Glutamatergic neuron (in vitro differentiated cells): ENCODE measurements at regions not wholly inside any gene's neighbourhood (a gene's known extent, or its start where the extent isn't known, plus 50 kb on each side); places are given as distances from the start of the nearest gene placed in this dataset.

Experiments
- DNase-seq: peaks from one replicate; pipeline ENCODE4 v3.0.0; 2022
- H3K27ac Mint-ChIP-seq: one replicate; pipeline ENCODE4 v1.8.0; 2020; ENCODE audit warnings: mild to moderate bottlenecking, mixed read lengths, inconsistent platforms; ENCODE audit not compliant: unreplicated experiment
- H3K27me3 Mint-ChIP-seq: one replicate; pipeline ENCODE4 v1.8.0; 2020; ENCODE audit warnings: mild to moderate bottlenecking, moderate library complexity, mixed read lengths, inconsistent platforms; ENCODE audit not compliant: unreplicated experiment
- H3K36me3 Mint-ChIP-seq: one replicate; pipeline ENCODE4 v1.8.0; 2020; ENCODE audit warnings: mild to moderate bottlenecking, mixed read lengths, inconsistent platforms; ENCODE audit not compliant: unreplicated experiment
- H3K4me1 Mint-ChIP-seq: one replicate; pipeline ENCODE4 v1.8.0; 2020; ENCODE audit warnings: mild to moderate bottlenecking, low read depth, mixed read lengths, inconsistent platforms; ENCODE audit not compliant: unreplicated experiment
- H3K4me3 Mint-ChIP-seq: one replicate; pipeline ENCODE4 v1.8.0; 2020; ENCODE audit warnings: mild to moderate bottlenecking, mixed read lengths, inconsistent platforms; ENCODE audit not compliant: unreplicated experiment
- H3K9me3 Mint-ChIP-seq: one replicate; pipeline ENCODE4 v1.8.0; 2020; ENCODE audit warnings: mild to moderate bottlenecking, moderate library complexity, mixed read lengths, inconsistent platforms; ENCODE audit not compliant: unreplicated experiment
- TF ChIP-seq, protein P1 (sequence below): fragments of 200-600 bp; sonication (generic); IDR thresholded peaks from one replicate; pipeline ENCODE4 v1.5.0; 2021; ENCODE audit not compliant: partially characterized antibody, unreplicated experiment

- Mint-ChIP-seq H3K9me3 (no peaks in the 10 kb centered on the region), H3K4me3 (no peak overlapping the region), H3K36me3 (no peaks in the 10 kb centered on the region), H3K27me3 (peaks cover 4% of the 10 kb centered on the region), H3K4me1 (no peaks in the 10 kb centered on the region), H3K27ac (no peak overlapping the region)
- TF ChIP-seq, protein P1, sequence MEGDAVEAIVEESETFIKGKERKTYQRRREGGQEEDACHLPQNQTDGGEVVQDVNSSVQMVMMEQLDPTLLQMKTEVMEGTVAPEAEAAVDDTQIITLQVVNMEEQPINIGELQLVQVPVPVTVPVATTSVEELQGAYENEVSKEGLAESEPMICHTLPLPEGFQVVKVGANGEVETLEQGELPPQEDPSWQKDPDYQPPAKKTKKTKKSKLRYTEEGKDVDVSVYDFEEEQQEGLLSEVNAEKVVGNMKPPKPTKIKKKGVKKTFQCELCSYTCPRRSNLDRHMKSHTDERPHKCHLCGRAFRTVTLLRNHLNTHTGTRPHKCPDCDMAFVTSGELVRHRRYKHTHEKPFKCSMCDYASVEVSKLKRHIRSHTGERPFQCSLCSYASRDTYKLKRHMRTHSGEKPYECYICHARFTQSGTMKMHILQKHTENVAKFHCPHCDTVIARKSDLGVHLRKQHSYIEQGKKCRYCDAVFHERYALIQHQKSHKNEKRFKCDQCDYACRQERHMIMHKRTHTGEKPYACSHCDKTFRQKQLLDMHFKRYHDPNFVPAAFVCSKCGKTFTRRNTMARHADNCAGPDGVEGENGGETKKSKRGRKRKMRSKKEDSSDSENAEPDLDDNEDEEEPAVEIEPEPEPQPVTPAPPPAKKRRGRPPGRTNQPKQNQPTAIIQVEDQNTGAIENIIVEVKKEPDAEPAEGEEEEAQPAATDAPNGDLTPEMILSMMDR, result no peak
- no peak for DNase-seq
Observed at GRCh38 chr20:53786071-53786444, 192.4 kb upstream of the ZNF217 start.

- TF ChIP-seq, protein P1, result no peak
- Mint-ChIP-seq H3K36me3 (no peaks in the 10 kb centered on the region), H3K4me3 (no peak overlapping the region), H3K27ac (no peak overlapping the region), H3K4me1 (no peaks in the 10 kb centered on the region), H3K27me3 (peaks cover 4% of the 10 kb centered on the region), H3K9me3 (no peaks in the 10 kb centered on the region)
- DNase-seq, result no peak
Observed at GRCh38 chr20:53785320-53785719, 191.7 kb upstream of the ZNF217 start.

DNA sequence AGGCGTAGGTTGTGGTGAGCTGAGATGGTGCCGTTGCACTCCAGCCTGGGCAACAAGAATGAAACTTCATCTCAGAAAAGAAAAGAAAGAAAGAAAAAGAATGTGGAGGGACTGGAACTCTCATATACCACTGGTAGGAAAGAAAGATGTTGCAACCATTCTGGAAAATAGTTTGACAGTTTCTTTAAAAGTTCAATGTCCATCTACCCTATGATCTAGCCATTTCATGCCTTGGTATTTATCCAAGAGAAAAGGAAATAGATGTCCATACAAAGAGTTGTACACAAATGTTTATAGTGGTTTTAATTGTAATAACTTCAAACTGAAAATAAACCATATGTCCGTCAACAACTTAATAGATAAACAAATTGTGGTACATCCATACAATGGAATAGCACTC lies 190.1 kb upstream of the ZNF217 start:
- H3K9me3 Mint-ChIP-seq, result no peaks in the 10 kb centered on the region
- H3K4me1 Mint-ChIP-seq, result no peaks in the 10 kb centered on the region
- TF ChIP-seq, protein P1, result no peak
- H3K36me3 Mint-ChIP-seq, result no peaks in the 10 kb centered on the region
- H3K27ac Mint-ChIP-seq, result no peak overlapping the region
- no peak for DNase-seq
- H3K4me3 Mint-ChIP-seq, result no peak overlapping the region
- peaks cover 5% of the 10 kb centered on the region for H3K27me3 Mint-ChIP-seq

- no peak overlapping the region for H3K27ac Mint-ChIP-seq
- H3K4me3 Mint-ChIP-seq, result no peak overlapping the region
- TF ChIP-seq, protein P1, result no peak
- no peaks in the 10 kb centered on the region for H3K9me3 Mint-ChIP-seq
- no peak for DNase-seq
- H3K27me3 Mint-ChIP-seq, result peaks cover 5% of the 10 kb centered on the region
- H3K4me1 Mint-ChIP-seq, result no peaks in the 10 kb centered on the region
- no peaks in the 10 kb centered on the region for H3K36me3 Mint-ChIP-seq
Observed at GRCh38 chr20:53782612-53783246, 189.1 kb upstream of the ZNF217 start.

- no peaks in the 10 kb centered on the region for H3K4me1 Mint-ChIP-seq
- DNase-seq, result no peak
- no peaks in the 10 kb centered on the region for H3K9me3 Mint-ChIP-seq
- no peak overlapping the region for H3K4me3 Mint-ChIP-seq
- H3K36me3 Mint-ChIP-seq, result no peaks in the 10 kb centered on the region
- peaks cover 3% of the 10 kb centered on the region for H3K27me3 Mint-ChIP-seq
- TF ChIP-seq, protein P1, result no peak
- H3K27ac Mint-ChIP-seq, result no peak overlapping the region
Observed at GRCh38 chr20:53779822-53780221, 186.2 kb upstream of the ZNF217 start.
